ENCODE measurements at regions not wholly inside any gene's neighbourhood (a gene's known extent, or its start where the extent isn't known, plus 50 kb on each side); places are given as distances from the start of the nearest gene placed in this dataset.

DNA sequence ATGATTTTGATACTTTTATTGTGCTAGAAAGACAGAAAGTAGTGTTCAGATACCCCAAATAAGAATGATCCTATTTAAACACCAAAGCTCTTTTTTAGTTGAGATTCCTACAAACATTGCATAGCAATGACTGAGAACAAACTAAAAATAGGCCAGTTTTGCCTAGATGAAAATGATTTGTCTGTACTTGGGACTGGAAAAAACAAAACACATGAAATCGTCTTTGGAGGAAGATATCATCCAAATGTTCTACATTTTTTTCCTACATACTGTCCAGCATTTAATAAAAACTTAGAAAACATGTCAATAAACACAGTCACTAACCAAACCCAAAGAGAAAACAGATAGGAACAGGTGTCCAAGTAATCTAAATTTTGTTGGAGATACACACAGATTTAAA lies 111.6 kb upstream of the MEOX2 start:
- DNase-seq = no peak

DNA sequence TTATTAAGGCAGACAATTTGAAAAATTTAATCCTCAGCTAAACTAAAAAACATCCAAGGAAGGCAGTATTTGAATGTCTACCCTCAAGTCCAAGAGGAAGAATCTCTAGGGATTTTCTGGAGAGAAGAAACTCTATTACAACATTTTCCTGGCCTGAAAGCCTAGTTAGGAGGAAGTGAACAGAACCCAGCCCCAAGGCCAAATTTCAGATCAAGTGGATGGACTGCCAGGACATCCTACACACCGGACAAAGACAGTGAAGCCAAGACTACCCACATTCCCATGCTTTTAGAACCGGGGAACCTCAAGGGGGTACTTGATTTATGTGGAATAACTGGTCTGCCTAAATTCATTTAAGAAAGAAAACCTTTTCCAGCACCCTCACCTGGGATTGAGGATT lies 108.9 kb upstream of the MEOX2 start:
- DNase-seq = no peak

- DNase-seq = no peak
Measured at GRCh38 chr7:15794801-15795200, 108.3 kb upstream of the MEOX2 start.

DNA sequence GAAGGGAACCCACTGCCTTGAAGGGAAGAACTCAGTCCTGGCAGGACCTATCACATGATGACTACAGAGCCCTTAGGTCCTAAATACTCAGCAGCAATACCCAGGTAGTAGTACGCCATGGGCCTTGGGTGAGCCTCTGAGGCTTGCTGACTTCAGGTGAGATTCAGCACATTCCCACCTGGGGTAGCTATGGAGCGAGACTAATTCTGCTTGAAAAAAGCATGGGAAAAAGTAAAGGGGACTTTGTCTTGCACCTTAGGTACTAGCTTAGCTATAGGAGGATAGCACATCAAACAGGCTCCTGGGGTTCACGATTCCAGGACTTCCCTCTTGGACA lies 98.2 kb upstream of the MEOX2 start:
- no peak for DNase-seq

DNA sequence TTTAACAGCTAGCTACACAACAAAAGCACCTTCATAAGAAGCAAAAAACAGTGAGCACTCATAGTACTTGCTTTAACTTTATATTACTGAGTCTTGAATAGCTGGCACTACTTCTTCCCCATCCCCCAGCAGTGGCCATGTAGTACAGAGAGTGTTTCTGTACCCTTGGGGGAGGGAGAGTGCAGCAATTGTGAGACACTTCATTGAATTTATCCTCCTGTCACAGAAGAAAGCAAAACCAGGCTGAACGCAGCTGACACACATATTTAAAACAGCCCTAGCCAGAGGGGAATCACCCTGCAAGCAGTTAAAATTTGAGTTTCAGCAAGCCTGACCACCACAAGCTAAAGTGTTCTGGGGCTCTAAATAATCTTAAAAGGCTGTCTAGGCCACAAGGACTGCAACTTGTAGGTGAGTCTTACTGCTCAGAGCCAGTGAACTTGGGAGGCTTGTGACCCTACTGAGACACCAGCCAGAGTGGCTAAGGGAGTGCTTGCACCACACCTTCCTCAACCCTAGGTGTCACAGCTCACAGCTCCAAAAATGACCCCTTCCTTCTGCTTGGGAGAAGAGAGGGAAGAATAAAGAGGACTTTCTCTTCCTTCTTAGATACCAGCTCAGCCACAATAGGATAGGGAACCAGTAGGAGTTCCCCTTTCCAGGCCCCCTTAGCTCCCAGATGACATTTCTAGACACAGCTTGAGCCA lies 97.7 kb upstream of the MEOX2 start:
- no peak for DNase-seq

DNA sequence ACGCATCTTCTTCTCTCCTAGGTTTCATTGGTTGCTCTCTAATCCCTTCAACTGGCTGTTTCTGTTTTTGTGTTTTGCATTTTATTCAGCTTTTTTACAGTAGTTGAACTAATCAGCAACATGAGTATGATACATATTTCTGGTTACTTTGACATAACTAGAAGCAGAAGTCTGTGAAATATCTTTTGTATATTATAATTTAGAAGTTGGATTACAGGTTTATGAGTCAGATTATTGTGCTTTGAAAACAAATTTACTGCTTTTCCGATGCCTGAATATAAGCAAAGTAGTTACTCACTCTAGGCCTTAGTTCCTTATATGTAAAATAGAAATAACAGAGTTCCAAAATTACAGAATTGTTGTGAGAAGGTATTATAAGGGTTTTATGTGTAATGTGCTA lies 96.2 kb upstream of the MEOX2 start:
- DNase-seq = no peak

GRCh38 chr7:15781944-15782343 lies 95.5 kb upstream of the MEOX2 start:
- DNase-seq = no peak

GRCh38 chr7:15780271-15780670 lies 93.8 kb upstream of the MEOX2 start:
- DNase-seq = no peak

- no peak for DNase-seq
Measured at GRCh38 chr7:15778191-15778590, 91.7 kb upstream of the MEOX2 start.

GRCh38 chr7:15765753-15766152 lies 79.3 kb upstream of the MEOX2 start:
- no peak for DNase-seq

DNA sequence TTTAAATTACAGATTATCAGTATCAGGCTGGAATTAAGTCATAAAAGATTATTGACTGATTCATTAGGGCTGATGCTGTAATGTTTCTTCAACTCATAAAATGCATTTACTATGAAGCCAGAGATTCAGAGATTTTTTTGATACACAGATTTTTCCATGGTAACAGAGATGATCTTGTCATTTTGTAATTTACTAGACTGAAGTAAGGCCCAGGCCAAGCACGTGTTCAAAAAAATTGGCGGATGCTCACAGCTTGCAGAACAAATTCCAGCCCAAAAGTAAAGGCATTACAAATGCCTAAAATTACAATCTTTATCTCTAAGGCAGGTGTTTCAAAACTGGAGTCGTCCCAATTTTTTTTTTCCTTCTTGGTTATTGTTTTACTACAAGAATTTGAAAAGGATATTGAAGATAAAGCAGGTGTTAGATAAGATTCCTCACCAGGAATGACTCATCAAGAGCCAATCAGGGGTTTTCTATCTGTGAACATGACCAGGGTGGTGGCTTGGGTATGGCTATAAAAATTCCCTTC lies 78.4 kb upstream of the MEOX2 start:
- no peak for DNase-seq

DNA sequence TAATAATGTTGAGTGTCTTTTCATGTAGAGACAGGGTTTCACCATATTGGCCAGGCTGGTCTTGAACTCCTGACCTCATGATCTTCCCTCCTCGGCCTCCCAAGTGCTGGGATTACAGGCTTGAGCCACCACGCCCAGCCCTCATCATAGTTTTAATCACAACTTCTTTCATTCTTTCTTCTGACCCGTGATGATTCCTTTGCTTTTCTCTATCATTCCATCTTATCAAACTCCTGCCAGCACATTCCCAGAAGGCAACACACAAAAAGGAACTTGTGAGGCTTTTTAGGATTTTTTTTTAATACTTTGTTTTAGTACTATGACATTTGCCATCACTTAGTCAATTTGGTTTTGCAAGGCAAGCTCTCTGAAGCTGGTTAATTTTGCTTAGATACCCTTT lies 77.5 kb upstream of the MEOX2 start:
- no peak for DNase-seq

DNA sequence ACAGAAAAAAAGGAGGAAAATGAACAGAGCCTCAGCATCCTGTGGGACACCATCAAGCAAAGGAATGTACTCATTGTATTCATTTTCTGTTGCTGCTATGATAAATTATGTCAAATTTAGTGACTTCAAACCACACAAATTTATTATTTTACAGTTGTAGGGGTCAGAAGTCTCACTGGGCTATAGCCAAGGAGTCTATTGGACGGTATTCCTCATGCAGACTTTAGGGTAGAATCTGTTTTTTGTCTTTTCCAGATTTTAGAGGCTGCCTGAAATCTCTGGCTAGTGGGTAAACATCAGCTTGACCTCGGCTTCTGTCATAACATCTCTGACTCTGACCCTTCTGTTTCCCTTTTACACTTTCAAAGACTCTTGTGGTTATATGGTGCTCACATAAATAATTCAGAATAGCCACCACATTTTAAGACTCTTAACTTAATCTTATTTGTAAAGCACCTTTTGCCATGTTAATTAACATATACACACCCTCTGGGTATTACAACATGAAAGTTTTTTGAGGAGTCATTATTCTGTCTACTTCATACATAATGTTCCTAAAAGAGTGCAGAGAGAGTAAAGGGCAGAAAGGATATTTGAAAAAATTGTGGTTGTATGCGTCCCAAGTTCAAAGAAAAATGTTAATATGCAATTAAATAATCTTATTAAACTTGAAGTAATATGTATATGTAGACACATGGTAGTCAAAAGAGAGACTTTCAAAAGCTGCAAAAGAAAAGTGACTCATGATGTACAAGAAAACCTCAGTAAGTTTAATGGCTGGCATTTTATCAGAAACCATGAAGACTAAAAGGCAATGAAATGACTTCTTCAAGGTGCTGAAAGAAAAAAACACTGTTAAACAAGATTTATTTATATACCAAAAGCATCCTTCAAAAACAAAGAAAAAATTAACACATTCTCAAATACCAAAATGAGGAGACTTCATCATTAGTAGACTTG lies 70.8 kb upstream of the MEOX2 start:
- no peak for DNase-seq

- no peak for DNase-seq
Measured at GRCh38 chr7:15755061-15755460, 68.6 kb upstream of the MEOX2 start.

DNA sequence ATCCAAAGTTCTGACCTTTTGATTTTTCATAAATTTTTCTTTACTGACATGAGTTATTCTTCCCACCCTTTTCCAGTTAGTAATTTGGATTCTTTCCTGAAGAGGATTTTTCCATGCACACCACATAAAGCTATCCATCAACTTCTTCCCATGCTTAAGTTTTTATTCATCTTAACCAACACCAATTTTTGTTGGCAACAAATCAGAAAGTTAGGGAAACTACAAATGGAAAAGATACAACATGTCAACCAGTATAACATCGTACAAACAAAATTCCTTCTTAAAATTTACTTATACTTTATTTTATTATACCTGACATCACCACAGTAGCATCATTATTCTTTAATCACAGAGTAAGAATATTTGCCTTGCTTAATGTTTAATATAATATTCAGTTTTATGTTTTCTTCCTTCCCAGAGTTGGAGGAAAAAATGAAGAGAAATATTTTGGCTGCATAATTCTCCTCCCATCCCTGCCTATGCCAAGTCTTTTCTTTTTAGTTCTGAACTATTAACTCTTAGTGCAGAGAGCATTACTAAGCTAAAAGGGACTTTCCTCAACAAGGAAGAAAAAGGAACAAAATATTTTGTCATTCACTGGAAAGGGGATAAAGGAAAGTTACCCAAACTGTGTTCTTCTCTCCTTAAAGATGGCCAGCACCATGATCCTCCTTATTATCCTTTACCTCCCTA lies 67.5 kb upstream of the MEOX2 start:
- DNase-seq = no peak

GRCh38 chr7:15752377-15752776 lies 65.9 kb upstream of the MEOX2 start:
- no peak for DNase-seq

DNA sequence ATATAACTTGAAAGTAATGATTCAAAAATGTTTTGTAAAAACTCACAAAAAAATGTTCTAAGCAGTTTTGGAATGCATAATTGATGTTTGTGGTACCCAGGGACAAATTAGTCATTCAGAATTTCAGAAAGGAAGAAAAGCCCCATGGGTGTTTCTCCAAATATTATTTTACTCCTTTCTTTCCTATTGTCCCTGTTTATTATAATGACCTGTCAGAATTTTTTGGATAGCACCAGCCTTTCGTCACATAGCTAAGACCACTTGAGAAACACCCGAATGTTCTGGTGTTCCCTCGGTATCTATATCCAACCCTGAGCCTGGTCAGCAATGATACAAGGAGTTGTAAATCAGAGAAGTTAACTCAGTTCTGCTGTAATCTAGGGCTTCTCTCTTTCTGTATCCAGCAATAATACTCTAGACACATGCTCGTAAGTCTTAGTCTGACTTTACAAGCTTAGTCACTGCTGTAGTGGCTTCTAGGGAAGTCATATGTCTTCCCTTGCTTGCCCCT lies 64.8 kb upstream of the MEOX2 start:
- no peak for DNase-seq

- DNase-seq = no peak
Measured at GRCh38 chr7:15750727-15751126, 64.2 kb upstream of the MEOX2 start.

DNA sequence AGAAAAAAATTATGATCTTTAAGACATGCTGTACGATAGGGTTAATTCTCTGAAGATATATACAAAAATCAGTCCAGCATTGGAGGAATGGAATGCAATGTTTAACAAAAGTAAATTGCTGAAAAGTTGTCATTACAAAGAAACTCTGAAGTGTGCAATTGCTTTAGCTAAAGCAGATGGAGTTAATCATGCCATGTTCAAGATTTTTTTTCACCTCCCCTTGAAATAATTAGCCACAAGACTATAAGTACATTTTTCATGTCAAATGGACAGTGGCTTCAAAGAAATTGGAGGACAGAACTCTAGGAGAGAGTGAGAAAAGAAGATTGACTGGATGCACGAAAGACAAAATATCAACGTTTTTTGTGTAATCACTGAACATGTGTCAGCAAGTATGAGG lies 63.1 kb upstream of the MEOX2 start:
- no peak for DNase-seq

DNA sequence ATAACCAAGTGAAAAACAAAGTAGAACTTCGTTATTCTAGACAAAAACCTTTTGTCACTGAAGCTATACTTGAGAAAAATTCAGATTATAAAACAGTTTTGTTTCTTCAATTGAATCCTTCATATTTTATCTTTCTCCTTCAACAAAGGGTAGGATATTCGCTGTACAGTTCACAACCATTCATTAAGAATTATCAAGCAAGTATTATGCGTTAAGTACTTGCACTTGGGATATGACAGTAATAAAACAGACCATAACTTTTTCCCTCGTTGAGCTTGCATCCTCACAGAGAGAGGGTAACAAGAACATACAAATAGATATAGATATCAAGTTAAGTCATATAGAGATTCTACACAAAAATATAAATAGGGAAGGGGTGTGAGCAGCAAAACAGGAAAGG lies 61.2 kb upstream of the MEOX2 start:
- no peak for DNase-seq

- no peak for DNase-seq
Measured at GRCh38 chr7:15747301-15747700, 60.8 kb upstream of the MEOX2 start.

DNA sequence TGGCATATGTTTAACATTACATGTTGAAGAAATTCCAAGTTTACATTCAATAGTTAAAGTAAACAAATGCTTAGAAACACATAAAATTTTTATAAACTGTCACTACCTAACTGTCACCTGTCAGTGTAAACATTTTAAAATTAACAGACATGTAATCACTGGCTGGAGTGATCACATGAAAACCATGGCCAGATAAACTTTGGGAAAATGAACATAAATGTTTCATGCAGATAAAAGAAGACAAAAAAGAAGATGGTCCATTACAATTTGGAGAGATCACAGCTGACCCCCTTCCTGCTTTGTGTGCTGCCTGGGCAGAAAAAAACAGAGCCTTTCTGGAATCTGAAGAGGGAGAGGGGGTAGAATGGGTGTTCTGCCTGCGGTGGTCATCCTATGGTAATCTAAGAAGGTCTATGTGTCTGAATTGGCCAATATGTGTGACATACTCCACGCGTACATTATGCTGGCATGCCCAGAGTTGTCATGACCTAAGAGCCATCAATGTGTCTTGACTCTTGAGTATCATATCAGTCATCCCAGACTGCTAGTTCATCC lies 57.5 kb upstream of the MEOX2 start:
- no peak for DNase-seq

DNA sequence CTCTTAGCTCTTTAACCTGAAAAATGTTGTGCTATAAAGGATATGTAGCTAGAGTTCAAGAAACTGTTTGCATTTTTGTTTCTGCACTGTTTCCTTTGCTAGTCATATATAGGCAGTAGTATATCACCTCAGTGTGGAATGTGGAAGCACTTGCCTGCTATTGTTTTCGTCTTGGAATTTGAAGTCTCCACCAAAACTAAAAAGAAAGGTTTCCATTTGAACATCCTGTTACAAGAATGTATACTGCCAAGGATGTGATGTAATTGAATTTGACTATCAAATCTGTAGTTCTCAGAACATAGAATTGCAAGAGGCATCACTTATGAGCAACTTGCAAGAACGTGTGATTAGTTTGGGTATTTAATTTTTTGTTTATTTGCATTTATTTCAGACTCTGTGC lies 51.1 kb upstream of the MEOX2 start:
- DNase-seq = no peak
